HG02870 (cell line): ENCODE measurements at regions not wholly inside any gene's neighbourhood (a gene's known extent, or its start where the extent isn't known, plus 50 kb on each side); places are given as distances from the start of the nearest gene placed in this dataset.
A peak's percentile ranks its signal among the peaks of the same experiment; 100 is the strongest.
"Not testable (repeated sequence)": the region's sequence is repeated elsewhere in the genome, so short reads cannot be mapped to it uniquely, and the experiment has no call there.

ENCODE experiments used
- ATAC-seq: cut with Tn5 transposase; IDR thresholded peaks from one replicate; pipeline ENCODE4 v1.9.1; 2021; ENCODE audit warnings: mild to moderate bottlenecking, moderate library complexity; ENCODE audit not compliant: unreplicated experiment

GRCh38 chr1:209080170-209080781 is 503.2 kb upstream of the CAMK1G start:
- ATAC-seq: no peak

- ATAC-seq: peak; percentile 81
These were observed 496.9 kb upstream of the CAMK1G start for GRCh38 chr1:209086486-209087192.

DNA sequence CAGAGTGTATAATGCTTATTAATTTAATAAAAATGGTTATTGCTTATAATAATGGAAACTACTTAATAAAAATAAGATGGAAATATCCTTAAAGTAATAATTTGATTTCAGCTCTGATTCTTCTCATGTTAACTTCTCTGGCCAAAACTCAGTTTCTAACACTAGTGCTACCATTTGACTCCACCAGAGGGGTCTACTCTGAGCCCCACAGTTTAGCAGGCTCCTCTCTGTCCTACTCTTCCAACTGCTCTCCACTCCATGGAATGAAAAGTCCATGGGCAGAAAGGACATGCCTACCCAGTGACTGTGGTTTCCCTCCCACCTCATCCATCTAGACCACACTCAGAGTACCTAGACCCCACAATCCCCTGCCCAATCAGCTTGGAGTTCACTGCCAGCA is 489.1 kb upstream of the CAMK1G start:
- ATAC-seq: no peak

- ATAC-seq: no peak
These were observed 487.6 kb upstream of the CAMK1G start for GRCh38 chr1:209095627-209096595.

- ATAC-seq: no peak
These were observed 483.1 kb upstream of the CAMK1G start for GRCh38 chr1:209100460-209100859.

- ATAC-seq: no peak
These were observed 482.4 kb upstream of the CAMK1G start for GRCh38 chr1:209101106-209101505.

DNA sequence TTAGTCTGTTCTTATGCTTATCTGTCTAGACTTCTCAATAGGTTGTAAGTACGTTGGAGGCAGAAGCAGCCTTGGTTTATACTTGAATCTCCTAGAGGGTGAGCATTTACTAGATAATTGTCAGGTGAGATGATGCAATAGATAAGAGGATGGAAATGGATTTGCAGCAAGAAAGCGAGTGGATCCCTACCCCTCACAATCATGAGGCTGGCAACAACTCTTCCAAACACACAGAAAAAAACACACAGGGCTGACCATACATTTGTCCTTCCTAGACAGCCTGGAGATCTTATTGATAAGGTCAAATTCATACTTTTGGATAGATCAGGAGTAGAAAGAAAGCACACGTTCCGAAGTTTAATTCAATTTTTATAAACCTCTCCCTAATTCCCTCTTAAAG is 481.4 kb upstream of the CAMK1G start:
- no peak for ATAC-seq

GRCh38 chr1:209102531-209102930 is 481.0 kb upstream of the CAMK1G start:
- no peak for ATAC-seq

DNA sequence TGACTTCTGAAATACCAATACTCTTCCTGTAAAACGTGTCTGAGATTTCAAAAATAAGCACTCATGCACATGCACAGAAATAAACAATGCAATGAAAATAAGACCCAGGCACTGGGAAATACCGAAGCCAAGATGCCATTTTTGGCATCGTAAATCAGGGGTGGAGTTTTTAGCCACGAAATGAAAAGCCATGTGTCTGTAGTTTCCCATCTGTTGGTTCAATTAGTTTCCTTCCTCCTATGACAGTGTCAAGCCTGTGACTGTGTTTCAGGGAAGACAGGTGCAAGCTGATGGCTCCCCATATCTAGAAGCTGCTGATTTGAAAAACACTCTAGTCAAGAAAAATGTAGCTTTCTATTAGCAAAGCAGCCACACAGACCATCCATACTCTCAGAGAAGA is 480.4 kb upstream of the CAMK1G start:
- peak; percentile 60 for ATAC-seq

- no peak for ATAC-seq
These were observed 478.9 kb upstream of the CAMK1G start for GRCh38 chr1:209104646-209105045.

DNA sequence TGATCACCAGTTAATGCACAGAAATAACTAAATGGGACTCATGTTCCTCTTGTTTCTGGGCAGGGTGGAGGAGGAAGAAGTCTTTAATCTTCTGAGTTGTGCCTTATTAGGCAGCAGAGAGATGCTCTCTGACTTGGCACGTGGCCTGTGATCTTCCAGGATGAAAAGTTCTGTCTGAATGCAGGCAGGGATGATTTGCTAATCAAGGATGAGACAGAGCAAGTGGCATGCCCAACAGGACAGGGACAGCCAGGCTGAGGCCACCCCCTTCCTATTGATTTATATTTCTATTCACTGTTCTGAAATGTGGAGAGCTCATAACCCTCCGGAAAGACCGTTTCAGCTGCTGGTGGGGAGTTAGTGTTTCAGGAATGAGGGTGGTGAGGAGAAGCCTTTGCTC is 477.8 kb upstream of the CAMK1G start:
- no peak for ATAC-seq

GRCh38 chr1:209106237-209106741 is 477.2 kb upstream of the CAMK1G start:
- no peak for ATAC-seq

- ATAC-seq: no peak
These were observed 476.7 kb upstream of the CAMK1G start for GRCh38 chr1:209106861-209107260.

GRCh38 chr1:209107535-209107934 is 476.0 kb upstream of the CAMK1G start:
- peak; percentile 50 for ATAC-seq

GRCh38 chr1:209109001-209109785 is 474.3 kb upstream of the CAMK1G start:
- ATAC-seq: no peak

GRCh38 chr1:209113521-209113920 is 470.0 kb upstream of the CAMK1G start:
- no peak for ATAC-seq

DNA sequence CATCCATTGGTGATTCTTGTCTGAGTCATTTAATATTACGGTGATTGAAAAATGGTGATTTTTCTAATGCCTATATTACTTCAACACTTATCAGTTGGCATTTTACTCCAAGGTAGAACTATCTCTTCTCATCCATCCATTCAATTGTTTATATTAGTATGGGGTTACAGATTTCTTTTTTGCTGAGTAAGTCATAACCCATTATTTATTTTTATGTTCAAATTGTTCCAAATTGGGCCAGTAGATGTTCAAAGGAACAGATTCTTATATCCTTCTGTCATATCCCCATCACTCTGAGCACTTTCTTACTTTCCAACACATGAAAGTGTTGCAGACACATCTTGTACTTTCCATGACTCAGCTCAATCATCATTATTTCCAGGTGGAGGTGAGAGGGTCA is 466.8 kb upstream of the CAMK1G start:
- no peak for ATAC-seq

DNA sequence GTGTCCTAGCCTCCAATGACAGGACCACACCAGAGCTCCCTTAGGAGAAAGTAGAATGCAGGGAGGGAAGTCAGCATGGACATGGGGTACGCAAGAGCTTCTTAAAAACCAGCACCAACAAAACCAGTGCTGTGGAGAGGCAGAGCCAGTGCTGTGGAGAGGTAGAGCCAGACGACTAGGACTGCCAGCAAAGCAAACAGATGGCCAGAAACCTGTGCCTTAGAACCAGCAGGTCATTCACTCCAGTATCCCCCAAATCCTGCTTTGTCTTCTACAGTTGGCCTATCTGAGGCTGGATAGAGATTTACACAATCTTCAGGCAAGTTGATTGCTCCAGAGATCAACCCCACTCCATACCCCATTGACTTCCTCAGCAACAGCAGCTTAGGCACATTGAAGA is 459.9 kb upstream of the CAMK1G start:
- no peak for ATAC-seq

GRCh38 chr1:209129091-209129490 is 454.4 kb upstream of the CAMK1G start:
- ATAC-seq: not testable (repeated sequence)

DNA sequence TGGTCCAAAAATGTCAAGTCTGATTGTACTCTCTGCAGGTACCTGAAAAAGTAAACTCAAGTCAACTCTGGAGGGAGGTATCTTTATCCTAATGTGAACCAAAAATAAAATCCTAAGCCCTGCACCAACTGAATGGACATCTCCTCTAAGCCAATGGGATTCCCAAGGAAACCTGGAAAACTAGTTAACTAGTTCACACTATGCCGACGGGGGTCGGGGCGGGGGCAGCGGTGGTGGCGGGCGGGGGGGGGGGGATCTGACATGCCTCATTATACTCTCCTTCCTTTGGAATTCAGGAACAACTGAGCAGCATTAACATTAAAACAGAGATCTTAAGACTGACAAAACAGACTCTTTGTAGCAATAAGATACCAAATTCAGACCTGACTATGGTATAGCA is 452.6 kb upstream of the CAMK1G start:
- no peak for ATAC-seq
